A172 (cell line): ENCODE measurements at regions not wholly inside any gene's neighbourhood (a gene's known extent, or its start where the extent isn't known, plus 50 kb on each side); places are given as distances from the start of the nearest gene placed in this dataset.

Experiments used
- DNase-seq: peaks from one replicate; pipeline ENCODE4 v3.0.0-alpha.2; 2015; ENCODE audit warnings: low spot score

DNA sequence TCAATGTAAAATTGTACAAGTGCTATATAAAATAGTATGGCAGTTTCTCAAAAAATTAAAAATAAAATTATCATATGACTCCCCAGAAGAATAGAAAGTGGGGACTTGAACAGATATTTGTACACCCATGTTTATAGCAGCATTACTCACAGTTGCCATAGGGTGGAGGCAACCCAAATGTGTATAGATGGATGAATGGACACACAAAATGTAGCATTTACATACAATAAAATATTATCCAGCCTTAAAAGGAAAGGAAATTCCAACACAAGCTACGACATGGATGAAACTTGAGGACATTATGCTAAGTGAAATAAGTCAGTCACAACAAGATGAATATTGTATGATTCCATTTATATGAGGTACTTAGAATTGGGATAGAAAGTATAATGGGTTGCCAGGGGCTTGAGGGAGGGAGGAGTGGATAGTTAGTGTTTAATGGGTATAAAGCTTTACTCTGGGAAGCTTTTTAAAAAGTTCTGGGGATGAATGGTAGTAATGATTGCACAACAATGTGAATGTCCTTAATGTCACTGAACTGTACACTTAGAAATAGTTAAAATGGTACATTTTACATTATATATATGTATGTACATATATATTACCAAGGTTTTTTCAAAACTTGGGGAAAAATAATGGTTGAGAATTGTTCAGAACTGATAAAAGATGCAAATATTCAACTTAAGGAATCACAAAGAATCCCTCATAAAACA, 53.0 kb upstream of the ADORA3 start:
- DNase-seq: no peak

DNA sequence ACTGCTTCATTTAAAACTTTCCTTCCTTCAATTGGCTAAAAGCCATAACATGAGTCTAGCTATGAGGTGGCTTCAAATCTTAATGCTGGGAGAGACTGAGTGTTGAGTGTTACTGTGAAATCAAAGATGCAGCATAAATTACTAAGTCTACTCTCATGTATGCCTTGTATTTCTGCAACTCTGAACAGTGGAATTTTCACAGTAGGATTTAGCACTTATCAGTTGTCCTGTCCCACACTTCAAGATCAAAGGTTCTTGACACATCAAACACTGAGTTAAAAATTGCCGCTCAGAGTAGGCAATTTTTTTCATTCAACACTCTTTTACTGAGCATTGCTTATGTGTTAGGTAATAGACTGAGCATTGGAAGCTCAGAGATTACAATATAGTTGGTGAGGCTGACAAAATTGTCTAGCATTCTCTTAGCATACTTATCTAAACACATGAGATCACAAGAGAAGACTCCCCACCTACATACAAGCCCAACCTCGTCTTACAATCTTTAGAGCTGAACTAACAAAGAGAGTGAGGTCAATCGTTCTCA, 56.4 kb upstream of the ADORA3 start:
- DNase-seq: no peak

- no peak for DNase-seq
Measured at GRCh38 chr1:111561328-111561727, 57.9 kb upstream of the ADORA3 start.

- peak; percentile 78 for DNase-seq
Measured at GRCh38 chr1:111563619-111564018, 56.0 kb upstream of the RAP1A start.

DNA sequence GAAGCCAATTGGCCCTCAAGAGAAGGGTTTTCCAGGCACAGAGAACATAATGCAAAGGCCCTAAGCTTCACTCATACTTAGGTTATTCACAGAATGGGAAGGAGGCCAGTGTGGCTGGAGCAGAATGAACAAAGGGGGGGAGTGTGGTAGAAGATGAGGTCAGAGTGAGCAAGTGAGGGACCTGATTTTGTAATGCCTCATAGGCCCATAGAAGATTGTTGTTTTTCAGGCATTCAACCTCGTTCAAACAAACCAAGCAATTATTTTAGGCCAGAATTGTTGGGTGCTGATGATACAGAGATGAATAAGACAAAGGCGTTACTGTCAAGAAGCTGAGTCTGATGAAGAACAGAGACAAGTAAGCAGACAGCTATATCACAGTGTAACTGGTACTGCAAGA, 54.5 kb upstream of the RAP1A start:
- peak; percentile 72 for DNase-seq

DNA sequence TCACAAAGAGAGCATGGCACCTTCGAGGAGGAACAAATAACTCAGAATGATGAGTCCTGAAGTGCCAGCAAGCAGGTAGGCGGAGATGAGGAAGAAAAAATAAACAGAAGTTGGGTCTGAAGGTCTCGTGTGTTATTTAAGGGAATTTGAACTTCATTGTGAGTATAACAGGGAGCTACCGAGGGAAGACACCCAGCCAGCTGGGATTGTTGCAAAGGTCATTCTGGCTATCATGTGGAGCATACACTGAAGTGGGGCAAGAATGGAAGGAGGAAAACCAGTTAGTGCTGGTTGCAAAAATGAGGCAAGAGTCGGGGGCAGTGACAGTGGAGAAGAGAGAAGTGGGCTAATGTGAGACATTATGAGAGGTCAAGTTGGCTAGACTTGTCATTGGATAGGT, 53.6 kb upstream of the RAP1A start:
- no peak for DNase-seq

GRCh38 chr1:111568160-111568647, 51.4 kb upstream of the RAP1A start:
- no peak for DNase-seq
